K562 (cell line): ENCODE measurements at regions not wholly inside any gene's neighbourhood (a gene's known extent, or its start where the extent isn't known, plus 50 kb on each side); places are given as distances from the start of the nearest gene placed in this dataset.
A peak's percentile ranks its signal among the peaks of the same experiment; 100 is the strongest.

Experiments used
- NFXL1 ChIP-seq: fragments of 450-650 bp; formaldehyde crosslinking; IDR thresholded peaks from 2 replicates; pipeline ENCODE4 v1.4.0; 2021; ENCODE audit warnings: mild to moderate bottlenecking
- USF2 ChIP-seq: sonication (generic); formaldehyde crosslinking; IDR thresholded peaks from 2 replicates; pipeline ENCODE4 v1.5.0; 2020; ENCODE audit warnings: missing genetic modification reagents
- ZBED1 ChIP-seq: IDR thresholded peaks from 2 replicates; pipeline ENCODE4 v1.6.1; 2014
- ZNF586 ChIP-seq: fragments of 450-650 bp; formaldehyde crosslinking; conservative IDR thresholded peaks from 2 replicates; pipeline ENCODE4 v1.4.0; 2020; ENCODE audit warnings: mild to moderate bottlenecking, moderate library complexity
- TF ChIP-seq, protein P1 (sequence below), 2 experiments: fragments of 450-650 bp; formaldehyde crosslinking in 1 of 2; IDR thresholded peaks; 2 replicates each; pipeline versions ENCODE4 v1.4.0 to v1.6.1; 2014 to 2020; ENCODE audit warnings: mild to moderate bottlenecking in 2 of 2, borderline replicate concordance in 1 of 2, low read depth in 1 of 2
- TF ChIP-seq, protein P2 (sequence below): fragments of 250-450 bp; sonication (Bioruptor Pico); IDR thresholded peaks from 2 replicates; pipeline ENCODE4 v1.5.0; 2021
- TF ChIP-seq, protein P3 (sequence below): sonication (generic); formaldehyde crosslinking; IDR thresholded peaks from 2 replicates; pipeline ENCODE4 v1.8.1; 2023; ENCODE audit warnings: missing genetic modification reagents, mild to moderate bottlenecking, borderline replicate concordance
- TF ChIP-seq, protein P4 (sequence below): sonication (generic); formaldehyde crosslinking; IDR thresholded peaks from 2 replicates; pipeline ENCODE4 v1.9.0; 2022; ENCODE audit warnings: mild to moderate bottlenecking, missing genetic modification reagents

DNA sequence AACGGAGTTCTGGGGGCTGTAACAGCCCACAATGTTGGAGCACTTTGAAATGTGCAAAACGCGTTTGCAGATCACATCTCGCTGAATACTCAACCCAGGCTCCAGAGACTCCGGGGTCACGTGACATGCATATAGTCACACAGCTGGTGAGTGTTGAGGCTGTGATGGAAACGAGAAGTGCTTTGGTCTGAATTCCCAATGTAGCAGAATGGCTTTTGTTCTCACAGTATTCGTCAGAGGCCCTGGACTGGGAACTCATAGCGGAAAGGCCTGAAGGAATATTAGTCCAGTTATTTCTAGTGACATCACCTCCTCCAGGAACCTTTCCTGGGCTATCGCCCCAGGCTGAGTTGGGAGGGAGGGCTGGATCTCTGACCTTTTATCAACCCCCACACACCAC is 95.8 kb upstream of the CRHR1 start (continued):
- TF ChIP-seq, protein P1, sequence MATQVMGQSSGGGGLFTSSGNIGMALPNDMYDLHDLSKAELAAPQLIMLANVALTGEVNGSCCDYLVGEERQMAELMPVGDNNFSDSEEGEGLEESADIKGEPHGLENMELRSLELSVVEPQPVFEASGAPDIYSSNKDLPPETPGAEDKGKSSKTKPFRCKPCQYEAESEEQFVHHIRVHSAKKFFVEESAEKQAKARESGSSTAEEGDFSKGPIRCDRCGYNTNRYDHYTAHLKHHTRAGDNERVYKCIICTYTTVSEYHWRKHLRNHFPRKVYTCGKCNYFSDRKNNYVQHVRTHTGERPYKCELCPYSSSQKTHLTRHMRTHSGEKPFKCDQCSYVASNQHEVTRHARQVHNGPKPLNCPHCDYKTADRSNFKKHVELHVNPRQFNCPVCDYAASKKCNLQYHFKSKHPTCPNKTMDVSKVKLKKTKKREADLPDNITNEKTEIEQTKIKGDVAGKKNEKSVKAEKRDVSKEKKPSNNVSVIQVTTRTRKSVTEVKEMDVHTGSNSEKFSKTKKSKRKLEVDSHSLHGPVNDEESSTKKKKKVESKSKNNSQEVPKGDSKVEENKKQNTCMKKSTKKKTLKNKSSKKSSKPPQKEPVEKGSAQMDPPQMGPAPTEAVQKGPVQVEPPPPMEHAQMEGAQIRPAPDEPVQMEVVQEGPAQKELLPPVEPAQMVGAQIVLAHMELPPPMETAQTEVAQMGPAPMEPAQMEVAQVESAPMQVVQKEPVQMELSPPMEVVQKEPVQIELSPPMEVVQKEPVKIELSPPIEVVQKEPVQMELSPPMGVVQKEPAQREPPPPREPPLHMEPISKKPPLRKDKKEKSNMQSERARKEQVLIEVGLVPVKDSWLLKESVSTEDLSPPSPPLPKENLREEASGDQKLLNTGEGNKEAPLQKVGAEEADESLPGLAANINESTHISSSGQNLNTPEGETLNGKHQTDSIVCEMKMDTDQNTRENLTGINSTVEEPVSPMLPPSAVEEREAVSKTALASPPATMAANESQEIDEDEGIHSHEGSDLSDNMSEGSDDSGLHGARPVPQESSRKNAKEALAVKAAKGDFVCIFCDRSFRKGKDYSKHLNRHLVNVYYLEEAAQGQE (IDR thresholded peaks at IDR 0.05; ENCODE audit: borderline replicate concordance): 0 out of 2 replicates have a peak, but pooled peaks have one; percentile 6
- TF ChIP-seq, protein P1 (CRISPR knock-in tag; IDR thresholded peaks at IDR 0.05; ENCODE audit: low read depth): no peak
- TF ChIP-seq USF2 (CRISPR knock-in tag) (peak; percentile 80), ZBED1 (no peak), NFXL1 (no peak), ZNF586 (CRISPR knock-in tag) (no peak)
- TF ChIP-seq, protein P2, sequence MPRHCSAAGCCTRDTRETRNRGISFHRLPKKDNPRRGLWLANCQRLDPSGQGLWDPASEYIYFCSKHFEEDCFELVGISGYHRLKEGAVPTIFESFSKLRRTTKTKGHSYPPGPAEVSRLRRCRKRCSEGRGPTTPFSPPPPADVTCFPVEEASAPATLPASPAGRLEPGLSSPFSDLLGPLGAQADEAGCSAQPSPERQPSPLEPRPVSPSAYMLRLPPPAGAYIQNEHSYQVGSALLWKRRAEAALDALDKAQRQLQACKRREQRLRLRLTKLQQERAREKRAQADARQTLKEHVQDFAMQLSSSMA: no peak
- TF ChIP-seq, protein P3, sequence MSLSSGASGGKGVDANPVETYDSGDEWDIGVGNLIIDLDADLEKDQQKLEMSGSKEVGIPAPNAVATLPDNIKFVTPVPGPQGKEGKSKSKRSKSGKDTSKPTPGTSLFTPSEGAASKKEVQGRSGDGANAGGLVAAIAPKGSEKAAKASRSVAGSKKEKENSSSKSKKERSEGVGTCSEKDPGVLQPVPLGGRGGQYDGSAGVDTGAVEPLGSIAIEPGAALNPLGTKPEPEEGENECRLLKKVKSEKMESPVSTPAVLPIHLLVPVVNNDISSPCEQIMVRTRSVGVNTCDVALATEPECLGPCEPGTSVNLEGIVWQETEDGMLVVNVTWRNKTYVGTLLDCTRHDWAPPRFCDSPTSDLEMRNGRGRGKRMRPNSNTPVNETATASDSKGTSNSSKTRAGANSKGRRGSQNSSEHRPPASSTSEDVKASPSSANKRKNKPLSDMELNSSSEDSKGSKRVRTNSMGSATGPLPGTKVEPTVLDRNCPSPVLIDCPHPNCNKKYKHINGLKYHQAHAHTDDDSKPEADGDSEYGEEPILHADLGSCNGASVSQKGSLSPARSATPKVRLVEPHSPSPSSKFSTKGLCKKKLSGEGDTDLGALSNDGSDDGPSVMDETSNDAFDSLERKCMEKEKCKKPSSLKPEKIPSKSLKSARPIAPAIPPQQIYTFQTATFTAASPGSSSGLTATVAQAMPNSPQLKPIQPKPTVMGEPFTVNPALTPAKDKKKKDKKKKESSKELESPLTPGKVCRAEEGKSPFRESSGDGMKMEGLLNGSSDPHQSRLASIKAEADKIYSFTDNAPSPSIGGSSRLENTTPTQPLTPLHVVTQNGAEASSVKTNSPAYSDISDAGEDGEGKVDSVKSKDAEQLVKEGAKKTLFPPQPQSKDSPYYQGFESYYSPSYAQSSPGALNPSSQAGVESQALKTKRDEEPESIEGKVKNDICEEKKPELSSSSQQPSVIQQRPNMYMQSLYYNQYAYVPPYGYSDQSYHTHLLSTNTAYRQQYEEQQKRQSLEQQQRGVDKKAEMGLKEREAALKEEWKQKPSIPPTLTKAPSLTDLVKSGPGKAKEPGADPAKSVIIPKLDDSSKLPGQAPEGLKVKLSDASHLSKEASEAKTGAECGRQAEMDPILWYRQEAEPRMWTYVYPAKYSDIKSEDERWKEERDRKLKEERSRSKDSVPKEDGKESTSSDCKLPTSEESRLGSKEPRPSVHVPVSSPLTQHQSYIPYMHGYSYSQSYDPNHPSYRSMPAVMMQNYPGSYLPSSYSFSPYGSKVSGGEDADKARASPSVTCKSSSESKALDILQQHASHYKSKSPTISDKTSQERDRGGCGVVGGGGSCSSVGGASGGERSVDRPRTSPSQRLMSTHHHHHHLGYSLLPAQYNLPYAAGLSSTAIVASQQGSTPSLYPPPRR (CRISPR knock-in tag): no peak
- TF ChIP-seq, protein P4, sequence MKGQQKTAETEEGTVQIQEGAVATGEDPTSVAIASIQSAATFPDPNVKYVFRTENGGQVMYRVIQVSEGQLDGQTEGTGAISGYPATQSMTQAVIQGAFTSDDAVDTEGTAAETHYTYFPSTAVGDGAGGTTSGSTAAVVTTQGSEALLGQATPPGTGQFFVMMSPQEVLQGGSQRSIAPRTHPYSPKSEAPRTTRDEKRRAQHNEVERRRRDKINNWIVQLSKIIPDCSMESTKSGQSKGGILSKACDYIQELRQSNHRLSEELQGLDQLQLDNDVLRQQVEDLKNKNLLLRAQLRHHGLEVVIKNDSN (CRISPR knock-in tag): peak; percentile 76
